ENCODE measurements at regions not wholly inside any gene's neighbourhood (a gene's known extent, or its start where the extent isn't known, plus 50 kb on each side); places are given as distances from the start of the nearest gene placed in this dataset.
"Not testable (repeated sequence)": the region's sequence is repeated elsewhere in the genome, so short reads cannot be mapped to it uniquely, and the experiment has no call there.

DNA sequence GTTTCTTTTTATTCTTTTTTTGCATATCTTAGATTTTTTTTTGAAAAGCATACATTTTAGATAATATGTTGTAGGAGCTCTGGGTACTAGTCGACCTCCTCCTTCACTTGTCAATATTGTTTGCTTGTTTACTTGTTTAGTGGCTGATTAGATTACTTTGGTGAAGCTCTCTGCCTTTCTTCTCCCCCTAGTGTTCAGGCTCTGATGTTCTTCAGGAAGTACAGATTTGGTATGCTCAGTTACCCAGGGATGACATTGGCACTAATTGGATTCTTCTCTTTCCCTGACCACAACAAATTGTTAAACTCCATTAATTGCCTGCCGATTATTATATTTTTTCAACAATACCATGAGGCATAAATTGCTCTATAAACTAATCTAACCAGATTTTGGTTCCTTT, 491.2 kb downstream of the SUCLG1 start:
- no peaks in the 10 kb centered on the region for H3K4me1 ChIP-seq (ENCODE audit: control insufficient read depth, insufficient read depth, low read length)
- BruUV-seq (replicated peaks) = no TSS peak
- ChIA-PET POLR2A (no interaction called here), CTCF (no interaction called here)
- no peaks in the 10 kb centered on the region for H3K27me3 ChIP-seq (ENCODE audit: control insufficient read depth, insufficient read depth, low read length)
- no peak overlapping the region for H3K27ac ChIP-seq (ENCODE audit: low read length)
- no peak overlapping the region for H3K4me3 ChIP-seq (ENCODE audit: low read depth in 2 of 2, low read length in 2 of 2)
- intact Hi-C loops (cut with micrococcal nuclease; ENCODE audit: unreplicated experiment) (no loop called here), in situ Hi-C loops (cut with HindIII; ENCODE audit: low pct_unique_long_range_greater_than_20kb, low sequenced_read_pairs) (no loop called here)
- no peak for DNase-seq (ENCODE audit: low read depth, low spot score)
- H3K36me3 ChIP-seq (ENCODE audit: control insufficient read depth, insufficient read depth, low read length) = no peaks in the 10 kb centered on the region
- TF ChIP-seq, protein P1, sequence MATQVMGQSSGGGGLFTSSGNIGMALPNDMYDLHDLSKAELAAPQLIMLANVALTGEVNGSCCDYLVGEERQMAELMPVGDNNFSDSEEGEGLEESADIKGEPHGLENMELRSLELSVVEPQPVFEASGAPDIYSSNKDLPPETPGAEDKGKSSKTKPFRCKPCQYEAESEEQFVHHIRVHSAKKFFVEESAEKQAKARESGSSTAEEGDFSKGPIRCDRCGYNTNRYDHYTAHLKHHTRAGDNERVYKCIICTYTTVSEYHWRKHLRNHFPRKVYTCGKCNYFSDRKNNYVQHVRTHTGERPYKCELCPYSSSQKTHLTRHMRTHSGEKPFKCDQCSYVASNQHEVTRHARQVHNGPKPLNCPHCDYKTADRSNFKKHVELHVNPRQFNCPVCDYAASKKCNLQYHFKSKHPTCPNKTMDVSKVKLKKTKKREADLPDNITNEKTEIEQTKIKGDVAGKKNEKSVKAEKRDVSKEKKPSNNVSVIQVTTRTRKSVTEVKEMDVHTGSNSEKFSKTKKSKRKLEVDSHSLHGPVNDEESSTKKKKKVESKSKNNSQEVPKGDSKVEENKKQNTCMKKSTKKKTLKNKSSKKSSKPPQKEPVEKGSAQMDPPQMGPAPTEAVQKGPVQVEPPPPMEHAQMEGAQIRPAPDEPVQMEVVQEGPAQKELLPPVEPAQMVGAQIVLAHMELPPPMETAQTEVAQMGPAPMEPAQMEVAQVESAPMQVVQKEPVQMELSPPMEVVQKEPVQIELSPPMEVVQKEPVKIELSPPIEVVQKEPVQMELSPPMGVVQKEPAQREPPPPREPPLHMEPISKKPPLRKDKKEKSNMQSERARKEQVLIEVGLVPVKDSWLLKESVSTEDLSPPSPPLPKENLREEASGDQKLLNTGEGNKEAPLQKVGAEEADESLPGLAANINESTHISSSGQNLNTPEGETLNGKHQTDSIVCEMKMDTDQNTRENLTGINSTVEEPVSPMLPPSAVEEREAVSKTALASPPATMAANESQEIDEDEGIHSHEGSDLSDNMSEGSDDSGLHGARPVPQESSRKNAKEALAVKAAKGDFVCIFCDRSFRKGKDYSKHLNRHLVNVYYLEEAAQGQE (IDR thresholded peaks at IDR 0.05; ENCODE audit: insufficient read depth in 1 of 2, low read depth in 2 of 2, low read length in 1 of 2) = no peak
- no peak for TF ChIP-seq POLR2AphosphoS5 (IDR thresholded peaks at IDR 0.05; ENCODE audit: low read depth, low read length)
- TF ChIP-seq SIN3A (IDR thresholded peaks at IDR 0.05; ENCODE audit: borderline replicate concordance, insufficient read depth, low read depth, low read length) = no peak
- no peak for TF ChIP-seq TCF7L2 (IDR thresholded peaks at IDR 0.05; ENCODE audit: low read depth, low read length)
- peak; percentile 14; the same call in 1 of the 2 replicates for TF ChIP-seq CTCF (IDR thresholded peaks at IDR 0.05)
- H3K9me3 ChIP-seq (ENCODE audit: control insufficient read depth, insufficient read depth, low read depth, low read length) = no peaks in the 10 kb centered on the region
- ATAC-seq = no peak

DNA sequence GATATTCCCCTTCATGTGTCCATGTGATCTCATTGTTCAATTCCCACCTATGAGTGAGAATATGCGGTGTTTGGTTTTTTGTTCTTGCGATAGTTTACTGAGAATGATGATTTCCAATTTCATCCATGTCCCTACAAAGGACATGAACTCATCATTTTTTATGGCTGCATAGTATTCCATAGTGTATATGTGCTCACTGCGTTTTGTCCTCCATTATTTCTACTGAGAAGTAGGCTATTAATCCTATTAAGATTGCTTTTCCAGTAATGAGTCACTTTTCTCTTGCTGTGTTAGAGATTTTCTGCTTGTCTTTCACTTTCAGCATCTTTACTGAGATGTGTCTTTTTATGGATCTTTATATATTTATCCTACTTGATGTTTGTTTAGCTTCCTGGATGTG, 492.1 kb downstream of the SUCLG1 start:
- intact Hi-C loops (cut with micrococcal nuclease; ENCODE audit: unreplicated experiment); H3K9me3 ChIP-seq (ENCODE audit: control insufficient read depth, insufficient read depth, low read depth, low read length); DNase-seq (ENCODE audit: low read depth, low spot score); in situ Hi-C loops (cut with HindIII; ENCODE audit: low pct_unique_long_range_greater_than_20kb, low sequenced_read_pairs); BruUV-seq (replicated peaks); H3K36me3 ChIP-seq (ENCODE audit: control insufficient read depth, insufficient read depth, low read length); ATAC-seq; H3K4me1 ChIP-seq (ENCODE audit: control insufficient read depth, insufficient read depth, low read length); CTCF ChIA-PET; H3K4me3 ChIP-seq (ENCODE audit: low read depth in 2 of 2, low read length in 2 of 2); H3K27ac ChIP-seq (ENCODE audit: low read length); H3K27me3 ChIP-seq (ENCODE audit: control insufficient read depth, insufficient read depth, low read length); POLR2A ChIA-PET: not testable (repeated sequence)

DNA sequence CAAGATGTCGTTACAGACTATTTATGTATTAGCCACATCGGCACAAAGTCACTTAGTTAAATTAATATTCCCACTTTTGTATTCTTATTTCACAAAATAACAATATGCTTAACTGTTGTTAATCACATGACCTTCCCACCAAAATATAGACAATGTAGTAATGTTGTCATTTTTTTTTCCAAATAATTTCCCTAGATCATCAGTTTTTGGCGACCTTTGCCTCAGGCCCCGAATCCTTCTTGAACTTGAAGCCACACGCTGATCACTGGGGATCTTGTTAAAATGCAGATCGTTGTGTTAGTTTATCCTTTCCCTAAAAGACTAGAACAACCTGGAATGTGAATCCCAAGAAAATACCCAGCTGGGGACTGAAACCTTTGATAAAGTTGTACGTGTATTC, 497.6 kb downstream of the SUCLG1 start:
- H3K4me3 ChIP-seq (ENCODE audit: low read depth in 2 of 2, low read length in 2 of 2) = no peak overlapping the region
- POLR2A ChIA-PET = no interaction called here
- no peaks in the 10 kb centered on the region for H3K4me1 ChIP-seq (ENCODE audit: control insufficient read depth, insufficient read depth, low read length)
- TF ChIP-seq CTCF (IDR thresholded peaks at IDR 0.05) (no peak), SIN3A (IDR thresholded peaks at IDR 0.05; ENCODE audit: borderline replicate concordance, insufficient read depth, low read depth, low read length) (no peak), POLR2AphosphoS5 (IDR thresholded peaks at IDR 0.05; ENCODE audit: low read depth, low read length) (no peak), TCF7L2 (IDR thresholded peaks at IDR 0.05; ENCODE audit: low read depth, low read length) (no peak)
- TF ChIP-seq, protein P1 (IDR thresholded peaks at IDR 0.05; ENCODE audit: insufficient read depth in 1 of 2, low read depth in 2 of 2, low read length in 1 of 2) = no peak
- no peaks in the 10 kb centered on the region for H3K27me3 ChIP-seq (ENCODE audit: control insufficient read depth, insufficient read depth, low read length)
- intact Hi-C loops (cut with micrococcal nuclease; ENCODE audit: unreplicated experiment) (no loop called here), in situ Hi-C loops (cut with HindIII; ENCODE audit: low pct_unique_long_range_greater_than_20kb, low sequenced_read_pairs) (no loop called here)
- H3K27ac ChIP-seq (ENCODE audit: low read length) = no peak overlapping the region
- no peak for DNase-seq (ENCODE audit: low read depth, low spot score)
- BruUV-seq (replicated peaks) = no TSS peak
- CTCF ChIA-PET = no interaction called here
- H3K9me3 ChIP-seq (ENCODE audit: control insufficient read depth, insufficient read depth, low read depth, low read length) = no peaks in the 10 kb centered on the region
- no peak for ATAC-seq
- H3K36me3 ChIP-seq (ENCODE audit: control insufficient read depth, insufficient read depth, low read length) = no peaks in the 10 kb centered on the region

All from Panc1 (cell line).